NCI-H510A treated with DMSO at 0.1 percent for 48 hours (cell line): ENCODE measurements at regions not wholly inside any gene's neighbourhood (a gene's known extent, or its start where the extent isn't known, plus 50 kb on each side); places are given as distances from the start of the nearest gene placed in this dataset.
"Not testable (repeated sequence)": the region's sequence is repeated elsewhere in the genome, so short reads cannot be mapped to it uniquely, and the experiment has no call there.

ENCODE experiments used
- DNase-seq: peaks from one replicate; lab custom pipeline; 2025; lab: John Stamatoyannopoulos, UW

- DNase-seq = no peak
Measured at GRCh38 chr12:20044351-20044750, 324.0 kb upstream of the PDE3A start.

- no peak for DNase-seq
Measured at GRCh38 chr12:20044846-20045245, 323.5 kb upstream of the PDE3A start.

- no peak for DNase-seq
Measured at GRCh38 chr12:20047901-20048300, 320.4 kb upstream of the PDE3A start.

GRCh38 chr12:20050221-20050620 lies 318.1 kb upstream of the PDE3A start:
- no peak for DNase-seq

GRCh38 chr12:20053782-20054181 lies 314.6 kb upstream of the PDE3A start:
- no peak for DNase-seq

GRCh38 chr12:20055856-20056255 lies 312.5 kb upstream of the PDE3A start:
- DNase-seq = no peak

GRCh38 chr12:20057398-20057797 lies 310.9 kb upstream of the PDE3A start:
- DNase-seq = no peak

- DNase-seq = no peak
Measured at GRCh38 chr12:20063116-20063515, 305.2 kb upstream of the PDE3A start.

- DNase-seq = no peak
Measured at GRCh38 chr12:20077618-20078017, 290.7 kb upstream of the PDE3A start.

- no peak for DNase-seq
Measured at GRCh38 chr12:20089077-20089476, 279.3 kb upstream of the PDE3A start.

- not testable (repeated sequence) for DNase-seq
Measured at GRCh38 chr12:20093190-20093810, 275.0 kb upstream of the PDE3A start.

GRCh38 chr12:20096430-20096829 lies 271.9 kb upstream of the PDE3A start:
- no peak for DNase-seq

- DNase-seq = no peak
Measured at GRCh38 chr12:20097626-20098025, 270.7 kb upstream of the PDE3A start.

GRCh38 chr12:20099395-20100183 lies 268.7 kb upstream of the PDE3A start:
- DNase-seq = no peak

- DNase-seq = no peak
Measured at GRCh38 chr12:20101046-20101445, 267.3 kb upstream of the PDE3A start.

- no peak for DNase-seq
Measured at GRCh38 chr12:20105943-20106342, 262.4 kb upstream of the PDE3A start.

GRCh38 chr12:20109676-20110075 lies 258.7 kb upstream of the PDE3A start:
- DNase-seq = no peak

- DNase-seq = not testable (repeated sequence)
Measured at GRCh38 chr12:20115371-20115770, 253.0 kb upstream of the PDE3A start.

GRCh38 chr12:20119596-20120402 lies 248.5 kb upstream of the PDE3A start:
- no peak for DNase-seq

- no peak for DNase-seq
Measured at GRCh38 chr12:20120403-20120725, 248.0 kb upstream of the PDE3A start.

- DNase-seq = no peak
Measured at GRCh38 chr12:20122274-20122673, 246.1 kb upstream of the PDE3A start.

- no peak for DNase-seq
Measured at GRCh38 chr12:20123465-20123864, 244.9 kb upstream of the PDE3A start.

- no peak for DNase-seq
Measured at GRCh38 chr12:20125276-20125798, 243.0 kb upstream of the PDE3A start.
